ENCODE measurements at regions not wholly inside any gene's neighbourhood (a gene's known extent, or its start where the extent isn't known, plus 50 kb on each side); places are given as distances from the start of the nearest gene placed in this dataset.
A peak's percentile ranks its signal among the peaks of the same experiment; 100 is the strongest.

DNA sequence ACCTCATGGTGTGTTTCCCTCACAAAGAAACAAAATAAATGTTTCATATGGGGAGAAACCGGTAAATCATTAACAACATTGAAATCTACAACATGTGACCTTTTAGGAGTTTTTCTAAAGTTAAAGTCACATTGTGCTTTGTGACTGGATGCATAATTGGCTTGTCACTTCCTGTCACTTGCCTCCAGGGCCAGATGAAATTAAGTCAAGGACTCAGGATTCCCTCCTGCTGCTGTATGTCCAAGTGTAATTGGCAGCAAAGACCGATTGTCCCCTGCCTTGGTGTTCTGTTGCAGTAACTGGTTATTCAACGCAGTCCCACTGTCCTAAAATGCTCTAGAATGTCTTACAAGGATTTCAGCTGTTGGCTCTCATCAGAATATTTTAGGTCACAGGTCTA is 448.2 kb downstream of the LIG4 start (continued):
- TF ChIP-seq, protein P1, sequence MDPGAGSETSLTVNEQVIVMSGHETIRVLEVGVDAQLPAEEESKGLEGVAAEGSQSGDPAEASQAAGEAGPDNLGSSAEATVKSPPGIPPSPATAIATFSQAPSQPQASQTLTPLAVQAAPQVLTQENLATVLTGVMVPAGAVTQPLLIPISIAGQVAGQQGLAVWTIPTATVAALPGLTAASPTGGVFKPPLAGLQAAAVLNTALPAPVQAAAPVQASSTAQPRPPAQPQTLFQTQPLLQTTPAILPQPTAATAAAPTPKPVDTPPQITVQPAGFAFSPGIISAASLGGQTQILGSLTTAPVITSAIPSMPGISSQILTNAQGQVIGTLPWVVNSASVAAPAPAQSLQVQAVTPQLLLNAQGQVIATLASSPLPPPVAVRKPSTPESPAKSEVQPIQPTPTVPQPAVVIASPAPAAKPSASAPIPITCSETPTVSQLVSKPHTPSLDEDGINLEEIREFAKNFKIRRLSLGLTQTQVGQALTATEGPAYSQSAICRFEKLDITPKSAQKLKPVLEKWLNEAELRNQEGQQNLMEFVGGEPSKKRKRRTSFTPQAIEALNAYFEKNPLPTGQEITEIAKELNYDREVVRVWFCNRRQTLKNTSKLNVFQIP (CRISPR knock-in tag; IDR thresholded peaks at IDR 0.05; ENCODE audit: borderline replicate concordance, low read depth): no peak
- TF ChIP-seq GLIS3 (CRISPR knock-in tag; IDR thresholded peaks at IDR 0.05) (no peak), ZFP3 (CRISPR knock-in tag; IDR thresholded peaks at IDR 0.05) (no peak), SNAI2 (CRISPR knock-in tag; IDR thresholded peaks at IDR 0.05) (no peak), ZC3H10 (CRISPR knock-in tag; IDR thresholded peaks at IDR 0.05) (no peak), ISL1 (CRISPR knock-in tag; IDR thresholded peaks at IDR 0.05) (no peak), ZNF70 (CRISPR knock-in tag; IDR thresholded peaks at IDR 0.05) (no peak), CSDC2 (CRISPR knock-in tag; IDR thresholded peaks at IDR 0.05) (no peak), TOX (CRISPR knock-in tag; IDR thresholded peaks at IDR 0.05; ENCODE audit: borderline replicate concordance) (no peak), RARB (CRISPR knock-in tag; IDR thresholded peaks at IDR 0.05) (no peak), ARNTL (CRISPR knock-in tag; IDR thresholded peaks at IDR 0.05; ENCODE audit: borderline replicate concordance, low read depth) (no peak), BACH2 (CRISPR knock-in tag; IDR thresholded peaks at IDR 0.05; ENCODE audit: borderline replicate concordance) (no peak), PPARA (CRISPR knock-in tag; IDR thresholded peaks at IDR 0.05; ENCODE audit: borderline replicate concordance) (no peak), ESRRG (CRISPR knock-in tag; IDR thresholded peaks at IDR 0.05) (no peak)
- TF ChIP-seq, protein P2, sequence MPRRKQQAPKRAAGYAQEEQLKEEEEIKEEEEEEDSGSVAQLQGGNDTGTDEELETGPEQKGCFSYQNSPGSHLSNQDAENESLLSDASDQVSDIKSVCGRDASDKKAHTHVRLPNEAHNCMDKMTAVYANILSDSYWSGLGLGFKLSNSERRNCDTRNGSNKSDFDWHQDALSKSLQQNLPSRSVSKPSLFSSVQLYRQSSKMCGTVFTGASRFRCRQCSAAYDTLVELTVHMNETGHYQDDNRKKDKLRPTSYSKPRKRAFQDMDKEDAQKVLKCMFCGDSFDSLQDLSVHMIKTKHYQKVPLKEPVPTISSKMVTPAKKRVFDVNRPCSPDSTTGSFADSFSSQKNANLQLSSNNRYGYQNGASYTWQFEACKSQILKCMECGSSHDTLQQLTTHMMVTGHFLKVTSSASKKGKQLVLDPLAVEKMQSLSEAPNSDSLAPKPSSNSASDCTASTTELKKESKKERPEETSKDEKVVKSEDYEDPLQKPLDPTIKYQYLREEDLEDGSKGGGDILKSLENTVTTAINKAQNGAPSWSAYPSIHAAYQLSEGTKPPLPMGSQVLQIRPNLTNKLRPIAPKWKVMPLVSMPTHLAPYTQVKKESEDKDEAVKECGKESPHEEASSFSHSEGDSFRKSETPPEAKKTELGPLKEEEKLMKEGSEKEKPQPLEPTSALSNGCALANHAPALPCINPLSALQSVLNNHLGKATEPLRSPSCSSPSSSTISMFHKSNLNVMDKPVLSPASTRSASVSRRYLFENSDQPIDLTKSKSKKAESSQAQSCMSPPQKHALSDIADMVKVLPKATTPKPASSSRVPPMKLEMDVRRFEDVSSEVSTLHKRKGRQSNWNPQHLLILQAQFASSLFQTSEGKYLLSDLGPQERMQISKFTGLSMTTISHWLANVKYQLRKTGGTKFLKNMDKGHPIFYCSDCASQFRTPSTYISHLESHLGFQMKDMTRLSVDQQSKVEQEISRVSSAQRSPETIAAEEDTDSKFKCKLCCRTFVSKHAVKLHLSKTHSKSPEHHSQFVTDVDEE (CRISPR knock-in tag; IDR thresholded peaks at IDR 0.05): peak; percentile 85

DNA sequence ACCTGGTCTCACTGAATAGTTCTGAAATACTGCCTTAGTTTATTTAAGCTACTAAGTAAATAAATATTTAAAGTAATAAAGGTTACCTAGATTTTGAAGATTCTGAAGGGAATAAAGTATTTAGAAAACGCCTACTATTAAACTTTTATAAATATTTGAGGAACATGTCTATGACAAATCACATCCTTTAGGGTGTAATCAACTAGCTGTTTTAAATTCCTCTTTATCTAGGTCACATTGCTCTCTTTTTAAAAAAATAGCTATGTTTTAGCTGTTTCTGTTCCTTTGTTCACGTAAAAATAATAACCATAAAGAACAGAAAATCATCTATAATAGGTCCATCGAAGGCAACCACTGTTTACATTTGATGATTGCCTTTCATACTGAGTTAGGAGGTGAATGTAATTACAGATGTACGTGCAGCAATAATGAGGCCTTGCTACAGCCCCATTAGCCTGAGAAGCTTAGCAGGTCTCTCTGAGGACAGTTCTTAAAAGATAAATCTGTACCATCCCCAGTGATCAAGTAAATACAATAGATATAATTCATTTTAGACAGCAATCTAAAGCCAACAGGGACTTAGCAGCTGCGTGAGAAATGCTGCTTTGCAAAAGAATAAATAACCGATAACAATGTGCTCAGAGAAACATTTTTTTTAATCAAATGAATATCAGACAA is 449.5 kb downstream of the LIG4 start:
- peak; percentile 69 for ATAC-seq
- TF ChIP-seq, protein P2 (CRISPR knock-in tag; IDR thresholded peaks at IDR 0.05): peak; percentile 85; the same call in 1 of the 2 replicates
- TF ChIP-seq ISL1 (CRISPR knock-in tag; IDR thresholded peaks at IDR 0.05) (peak; percentile 60; the same call in 1 of the 2 replicates), ZNF8 (CRISPR knock-in tag; IDR thresholded peaks at IDR 0.05) (peak; percentile 13; the same call in 1 of the 2 replicates), CSRNP3 (CRISPR knock-in tag; IDR thresholded peaks at IDR 0.05) (peak; percentile 46; the same call in 1 of the 2 replicates), ZNF70 (CRISPR knock-in tag; IDR thresholded peaks at IDR 0.05) (peak; percentile 32; the same call in 1 of the 2 replicates), TCF4 (CRISPR knock-in tag; IDR thresholded peaks at IDR 0.05; ENCODE audit: borderline replicate concordance) (peak; percentile 71; the same call in 1 of the 2 replicates), TOX (CRISPR knock-in tag; IDR thresholded peaks at IDR 0.05; ENCODE audit: borderline replicate concordance) (no peak)
- TF ChIP-seq, protein P1 (CRISPR knock-in tag; IDR thresholded peaks at IDR 0.05; ENCODE audit: borderline replicate concordance, low read depth): no peak

GRCh38 chr13:107764046-107764445 is 451.3 kb downstream of the LIG4 start:
- ATAC-seq: no peak
- TF ChIP-seq PPARA (CRISPR knock-in tag; IDR thresholded peaks at IDR 0.05; ENCODE audit: borderline replicate concordance): no peak
- TF ChIP-seq ESRRG (CRISPR knock-in tag; IDR thresholded peaks at IDR 0.05): no peak
- TF ChIP-seq ZNF70 (CRISPR knock-in tag; IDR thresholded peaks at IDR 0.05): no peak
- TF ChIP-seq, protein P3, sequence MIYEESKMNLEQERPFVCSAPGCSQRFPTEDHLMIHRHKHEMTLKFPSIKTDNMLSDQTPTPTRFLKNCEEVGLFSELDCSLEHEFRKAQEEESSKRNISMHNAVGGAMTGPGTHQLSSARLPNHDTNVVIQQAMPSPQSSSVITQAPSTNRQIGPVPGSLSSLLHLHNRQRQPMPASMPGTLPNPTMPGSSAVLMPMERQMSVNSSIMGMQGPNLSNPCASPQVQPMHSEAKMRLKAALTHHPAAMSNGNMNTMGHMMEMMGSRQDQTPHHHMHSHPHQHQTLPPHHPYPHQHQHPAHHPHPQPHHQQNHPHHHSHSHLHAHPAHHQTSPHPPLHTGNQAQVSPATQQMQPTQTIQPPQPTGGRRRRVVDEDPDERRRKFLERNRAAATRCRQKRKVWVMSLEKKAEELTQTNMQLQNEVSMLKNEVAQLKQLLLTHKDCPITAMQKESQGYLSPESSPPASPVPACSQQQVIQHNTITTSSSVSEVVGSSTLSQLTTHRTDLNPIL (CRISPR knock-in tag; IDR thresholded peaks at IDR 0.05; ENCODE audit: low read depth): no peak
- no peak for TF ChIP-seq ZNF565 (CRISPR knock-in tag; conservative IDR thresholded peaks at IDR 0.05; ENCODE audit: low read depth)
- TF ChIP-seq CSRNP3 (CRISPR knock-in tag; IDR thresholded peaks at IDR 0.05): no peak
- TF ChIP-seq GLIS3 (CRISPR knock-in tag; IDR thresholded peaks at IDR 0.05): no peak
- no peak for TF ChIP-seq TOX (CRISPR knock-in tag; IDR thresholded peaks at IDR 0.05; ENCODE audit: borderline replicate concordance)
- TF ChIP-seq OSR1 (CRISPR knock-in tag; IDR thresholded peaks at IDR 0.05): no peak
